Stimulated activated CD4-positive, alpha-beta T cell treated with anti-CD3 and anti-CD28 coated beads, Interleukin-4, amount 100 ng/mL, for 48 hours (primary cell): ENCODE measurements at regions not wholly inside any gene's neighbourhood (a gene's known extent, or its start where the extent isn't known, plus 50 kb on each side); places are given as distances from the start of the nearest gene placed in this dataset.
A peak's percentile ranks its signal among the peaks of the same experiment; 100 is the strongest.

Experiments
- DNase-seq, 2 donors: peaks; one replicate each; pipeline ENCODE4 v3.0.0-alpha.2; 2020; ENCODE audit warnings: low read depth in 2 of 2

DNA sequence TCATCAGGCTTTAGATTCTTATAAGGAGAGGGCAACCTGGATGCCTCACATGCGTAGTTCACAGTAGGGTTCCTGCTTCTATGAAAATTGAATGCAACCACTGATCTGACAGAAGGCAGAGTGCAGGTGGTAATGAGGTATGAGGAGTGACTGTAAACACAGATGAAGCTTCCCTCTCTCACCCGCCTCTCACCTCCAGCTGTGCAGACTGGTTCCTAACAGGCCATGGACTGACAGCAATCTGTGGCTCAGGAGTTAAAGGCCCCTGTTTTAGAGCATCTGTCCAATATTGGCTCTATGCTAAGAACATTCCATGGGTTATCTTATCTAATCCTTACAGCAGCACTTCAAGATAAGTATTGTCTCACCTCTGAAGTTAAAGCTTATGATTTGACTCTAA lies 213.5 kb upstream of the NRP1 start:
- DNase-seq = no peak

DNA sequence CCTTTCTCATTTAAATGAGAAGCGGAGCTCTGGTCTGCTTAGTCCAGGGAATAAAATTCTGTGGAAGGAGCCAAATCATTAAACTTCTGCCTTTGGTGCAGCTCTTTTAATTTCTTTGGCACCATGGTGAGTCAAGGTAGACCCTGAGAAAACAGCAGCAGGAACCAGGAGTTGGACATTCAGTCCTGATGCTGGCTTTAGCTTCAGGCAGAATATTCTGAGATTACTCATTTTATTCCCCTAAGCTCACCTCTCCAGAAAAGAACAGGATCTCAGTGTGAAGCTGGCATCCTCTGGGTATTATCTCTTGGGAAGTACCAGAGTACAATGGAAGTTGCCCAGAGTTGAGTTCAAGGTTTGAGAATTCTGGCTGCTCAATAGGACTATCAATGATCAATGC lies 211.6 kb upstream of the NRP1 start:
- no peak for DNase-seq

- DNase-seq = no peak
Observed at GRCh38 chr10:33542752-33543505, 208.5 kb upstream of the NRP1 start.

GRCh38 chr10:33539116-33539515 lies 204.6 kb upstream of the NRP1 start:
- no peak for DNase-seq

DNA sequence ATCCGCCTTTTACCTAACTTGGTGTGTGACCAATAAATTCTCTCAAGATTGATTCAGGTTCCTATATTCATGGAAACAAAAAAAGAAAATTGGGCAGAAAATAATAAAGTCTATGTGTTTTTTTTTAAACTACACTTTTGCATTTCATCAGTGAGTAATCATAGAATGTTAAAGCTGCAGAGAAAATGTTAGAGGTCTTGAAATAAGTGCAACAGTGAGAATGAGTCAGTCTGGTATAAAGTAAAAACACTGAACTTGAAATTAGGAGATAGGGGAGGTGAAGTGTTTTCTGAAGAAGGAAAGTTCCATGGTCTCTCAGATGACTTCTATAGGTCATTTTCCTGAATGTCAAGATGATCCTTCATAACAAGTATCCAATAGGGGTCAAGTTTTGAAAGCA lies 202.6 kb upstream of the NRP1 start:
- no peak for DNase-seq

DNA sequence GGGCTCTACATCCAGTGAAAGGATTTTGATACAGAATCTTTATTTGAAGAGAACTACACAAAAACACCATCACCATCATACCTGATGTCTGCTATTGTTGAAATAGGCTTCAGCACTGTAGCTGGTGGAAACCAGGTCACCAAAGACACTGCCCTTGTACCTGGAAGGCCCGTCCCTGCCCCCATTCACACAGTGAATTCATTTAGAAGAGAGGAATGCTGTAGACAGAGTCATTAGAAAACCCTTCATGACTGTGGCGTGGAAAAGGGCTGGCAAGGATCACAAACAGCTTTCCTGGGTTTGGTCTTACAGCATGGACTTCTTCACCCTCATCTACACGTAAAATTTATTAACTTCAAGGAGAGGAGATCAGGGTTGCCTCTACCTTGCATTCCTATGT lies 202.0 kb upstream of the NRP1 start:
- no peak for DNase-seq

- DNase-seq = no peak
Observed at GRCh38 chr10:33535866-33536265, 201.4 kb upstream of the NRP1 start.

- DNase-seq = no peak
Observed at GRCh38 chr10:33534416-33534815, 199.9 kb upstream of the NRP1 start.

DNA sequence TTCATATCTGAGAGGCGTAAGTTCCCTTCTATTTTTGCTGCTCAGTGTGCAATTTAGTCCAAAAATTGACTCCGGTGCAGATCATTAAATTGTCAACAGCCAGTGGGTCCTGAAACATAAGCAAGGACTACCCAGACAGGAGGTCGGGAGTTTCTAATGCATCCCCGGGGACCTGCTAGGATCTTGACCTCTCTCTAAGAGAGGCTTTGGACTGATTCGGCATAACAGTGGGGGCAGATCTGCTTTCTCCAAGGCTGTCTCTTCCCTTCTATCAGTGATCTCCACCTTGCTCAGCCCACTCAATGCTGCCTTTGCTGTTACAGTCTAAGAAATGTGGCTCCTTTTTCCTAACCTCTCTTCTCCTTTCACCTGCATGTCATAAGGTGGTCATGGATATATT lies 199.1 kb upstream of the NRP1 start:
- no peak for DNase-seq

GRCh38 chr10:33532901-33533300 lies 198.4 kb upstream of the NRP1 start:
- no peak for DNase-seq

- DNase-seq = no peak
Observed at GRCh38 chr10:33529234-33529633, 194.8 kb upstream of the NRP1 start.

DNA sequence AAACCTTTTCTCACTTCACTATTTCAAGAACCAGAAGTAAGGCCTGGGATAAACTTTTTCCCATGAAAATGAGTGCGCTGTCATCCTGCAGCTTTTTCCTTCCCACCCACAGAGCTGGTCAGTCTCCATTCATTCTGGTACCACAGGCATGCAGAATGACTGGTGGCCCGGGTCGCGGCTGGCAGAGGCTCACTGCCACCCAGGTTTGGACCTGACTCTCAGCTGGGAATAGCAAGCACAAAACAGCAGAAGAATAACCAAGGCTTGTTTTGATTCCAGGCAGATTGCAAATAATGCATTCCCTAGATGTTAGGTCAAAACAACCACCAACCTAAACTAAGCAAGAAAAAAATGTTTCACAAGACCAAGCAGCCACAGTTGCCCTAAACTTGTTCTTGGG lies 190.5 kb upstream of the NRP1 start:
- DNase-seq = no peak

GRCh38 chr10:33524041-33524440 lies 189.6 kb upstream of the NRP1 start:
- no peak for DNase-seq

DNA sequence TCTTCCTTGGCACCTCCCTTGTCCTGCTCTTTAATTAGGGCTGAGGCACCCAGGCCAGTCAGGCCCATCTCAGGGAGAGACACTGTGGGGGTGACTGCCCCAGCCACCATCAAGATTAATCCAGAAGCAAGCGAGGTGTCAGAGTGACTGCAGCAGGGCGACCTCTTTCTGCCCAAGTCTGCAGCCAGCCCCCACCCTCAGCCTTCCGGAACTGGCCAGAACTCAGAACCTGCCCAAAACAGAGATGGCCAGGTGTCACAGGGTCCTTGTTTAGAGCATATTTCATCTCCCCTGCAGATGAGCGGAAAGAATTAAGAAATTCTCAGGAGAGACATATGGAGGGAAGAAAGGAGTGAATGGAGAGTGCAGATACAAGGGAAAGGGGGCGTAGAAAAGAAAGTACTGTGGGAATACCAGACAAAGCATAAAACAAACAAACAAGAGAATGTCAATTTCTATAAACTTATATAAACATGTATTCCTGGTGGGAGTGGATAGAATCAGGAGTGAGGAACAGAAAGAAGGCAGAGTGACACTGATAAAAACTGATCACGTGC lies 188.8 kb upstream of the NRP1 start:
- no peak for DNase-seq

- no peak for DNase-seq
Observed at GRCh38 chr10:33521904-33522303, 187.4 kb upstream of the NRP1 start.

DNA sequence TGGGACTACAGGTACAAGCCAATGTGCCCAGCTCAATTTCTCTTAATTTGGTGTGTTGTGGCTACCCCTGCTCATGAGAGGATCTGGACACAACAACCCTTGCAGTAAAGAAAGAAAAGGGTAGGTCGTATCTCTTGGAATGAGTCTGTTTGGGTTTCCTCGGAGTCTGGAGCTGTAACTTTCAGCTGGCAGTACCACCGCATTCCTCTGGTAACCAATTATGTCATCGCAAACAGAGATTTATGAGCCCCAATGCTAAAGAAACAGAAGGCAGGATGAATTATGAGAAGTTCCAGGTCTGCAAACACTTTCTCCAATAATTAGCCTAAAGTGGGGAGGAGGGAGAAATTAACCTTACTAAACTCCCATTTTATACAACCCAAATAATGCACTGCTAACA lies 186.6 kb upstream of the NRP1 start:
- no peak for DNase-seq

DNA sequence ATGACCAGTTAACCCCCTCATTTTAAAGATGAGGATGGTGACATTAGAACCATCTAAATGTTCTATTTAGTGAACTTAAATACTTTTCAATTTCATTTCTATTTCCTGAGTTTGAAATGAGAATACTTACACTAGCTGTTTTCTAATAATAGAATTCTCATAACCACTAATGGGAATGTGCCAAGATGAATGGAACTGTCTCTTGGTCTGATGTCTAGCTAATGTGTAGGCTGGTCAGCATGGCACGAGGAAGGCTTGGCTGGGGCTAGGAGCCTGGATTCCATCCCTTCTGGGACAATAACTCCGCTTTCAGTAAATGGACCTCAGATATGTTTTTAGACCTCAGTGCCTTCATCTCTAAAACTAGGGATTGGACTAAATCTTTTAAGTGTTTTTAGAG lies 185.8 kb upstream of the NRP1 start:
- no peak for DNase-seq

DNA sequence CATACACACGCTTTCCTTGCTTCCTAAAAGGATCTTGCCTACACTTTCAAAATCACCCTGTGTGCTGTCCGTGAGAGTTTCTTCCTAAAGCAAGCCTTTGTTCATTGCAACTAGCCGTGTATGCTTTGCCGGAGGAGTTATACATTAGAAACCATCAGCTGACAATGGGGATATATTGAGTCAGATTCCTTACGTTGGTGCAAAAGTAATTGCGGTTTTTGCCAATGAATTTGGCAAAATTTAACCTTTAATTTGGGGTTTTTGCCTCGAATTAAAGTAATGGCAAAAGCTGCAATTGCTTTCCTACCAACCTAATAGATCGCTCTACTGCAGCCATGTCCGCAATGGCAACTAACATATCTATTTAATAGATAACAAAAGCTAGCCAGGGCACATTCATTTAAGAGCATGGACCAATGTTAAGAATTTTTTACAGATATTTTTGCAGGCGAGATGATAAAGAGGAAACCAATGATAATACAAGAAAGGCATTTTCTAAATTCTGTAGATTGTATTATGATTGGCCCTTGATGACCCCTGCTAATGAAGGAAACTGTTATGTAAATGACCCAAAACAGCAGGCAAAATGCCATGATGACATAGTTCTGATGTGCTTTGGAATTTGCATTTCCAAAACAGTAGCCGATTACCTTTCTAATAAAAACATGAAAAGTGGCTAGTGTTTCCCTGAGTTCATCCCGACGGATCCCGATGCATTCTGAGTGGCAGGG lies 184.8 kb upstream of the NRP1 start:
- DNase-seq = no peak

- no peak for DNase-seq
Observed at GRCh38 chr10:33510206-33510605, 175.7 kb upstream of the NRP1 start.

- peak in 1 of 2 donors; percentile 19 for DNase-seq
Observed at GRCh38 chr10:33509231-33509831, 174.9 kb upstream of the NRP1 start.

GRCh38 chr10:33507662-33508425 lies 173.4 kb upstream of the NRP1 start:
- DNase-seq = no peak
